ENCODE measurements at regions not wholly inside any gene's neighbourhood (a gene's known extent, or its start where the extent isn't known, plus 50 kb on each side); places are given as distances from the start of the nearest gene placed in this dataset.
A peak's percentile ranks its signal among the peaks of the same experiment; 100 is the strongest.

GRCh38 chr20:4593149-4593525 is 93.1 kb upstream of the PRNP start:
- DNase-seq, result no peak
- Mint-ChIP-seq H3K36me3 (no peaks in the 10 kb centered on the region), H3K27me3 (peaks cover 18 to 27% of the 10 kb centered on the region in 2 donors), H3K9me3 (no peaks in the 10 kb centered on the region), H3K27ac (no peak overlapping the region), H3K4me3 (peak overlapping the region; percentile 14 to 85 (median 67)), H3K4me1 (peaks cover 6 to 12% (median 9%) of the 10 kb centered on the region in 3 donors)
- peak overlapping the region in 1 of 2 donors; percentile 67 for H3K4me3 ChIP-seq (ENCODE audit: control insufficient read depth in 1 of 2, extremely low read depth in 1 of 2, low read length in 1 of 2)
- no peaks in the 10 kb centered on the region for H3K9me3 ChIP-seq
- ChIA-PET CTCF (no interaction called here), POLR2A (no interaction called here)
- no peak for ATAC-seq (replicated peaks in 1 of 4)
- H3K27me3 ChIP-seq (replicated peaks in 1 of 2; ENCODE audit: control insufficient read depth in 2 of 2, extremely low read depth in 1 of 2, insufficient read depth in 2 of 2, low read length in 1 of 2), result peaks cover 0 to 23% of the 10 kb centered on the region in 2 experiments
- WGBS (ENCODE audit: insufficient coverage), result no CpG with 5 or more reads among the region's 9 CpGs
- no peaks in the 10 kb centered on the region for H3K36me3 ChIP-seq (ENCODE audit: control insufficient read depth in 2 of 2, extremely low read depth in 1 of 2, insufficient read depth in 1 of 2, low read length in 1 of 2)
- H3K4me1 ChIP-seq (ENCODE audit: control insufficient read depth in 1 of 2, extremely low read depth in 1 of 2, insufficient read depth in 2 of 2, low read length in 2 of 2), result peaks cover 4 to 13% of the 10 kb centered on the region in 2 experiments
- no peak overlapping the region for H3K27ac ChIP-seq (ENCODE audit: low read length)

- Mint-ChIP-seq H3K36me3 (no peaks in the 10 kb centered on the region), H3K27ac (no peak overlapping the region), H3K9me3 (no peaks in the 10 kb centered on the region), H3K4me1 (peaks cover 6 to 12% (median 9%) of the 10 kb centered on the region in 3 donors), H3K4me3 (peak overlapping the region; percentile 54 to 85 (median 67)), H3K27me3 (peaks cover 15 to 24% of the 10 kb centered on the region in 2 donors)
- no peaks in the 10 kb centered on the region for H3K9me3 ChIP-seq
- no peak overlapping the region for H3K27ac ChIP-seq (ENCODE audit: low read length)
- WGBS (ENCODE audit: insufficient coverage), result under 1% methylated on average over 33 of the region's 46 CpGs
- H3K4me1 ChIP-seq (ENCODE audit: control insufficient read depth in 1 of 2, extremely low read depth in 1 of 2, insufficient read depth in 2 of 2, low read length in 2 of 2), result peaks cover 4 to 13% of the 10 kb centered on the region in 2 experiments
- H3K4me3 ChIP-seq (ENCODE audit: control insufficient read depth in 1 of 2, extremely low read depth in 1 of 2, low read length in 1 of 2), result peak overlapping the region; percentile 37 to 67
- no peaks in the 10 kb centered on the region for H3K36me3 ChIP-seq (ENCODE audit: control insufficient read depth in 2 of 2, extremely low read depth in 1 of 2, insufficient read depth in 1 of 2, low read length in 1 of 2)
- ATAC-seq (replicated peaks in 1 of 4) (peak; percentile 79 to 90 (median 84)), DNase-seq (peak in 31 of 35 experiments; percentile 6 to 68 (median 36))
- peaks cover 0 to 29% of the 10 kb centered on the region in 2 experiments for H3K27me3 ChIP-seq (replicated peaks in 1 of 2; ENCODE audit: control insufficient read depth in 2 of 2, extremely low read depth in 1 of 2, insufficient read depth in 2 of 2, low read length in 1 of 2)
- ChIA-PET CTCF (interaction anchor here in 1 of 2 donors (0.5 kb wide), 1 partner anchor 511 kb away, joined by 4 read pairs; no protein-coding TSS in a partner anchor), POLR2A (no interaction called here)
Measured at GRCh38 chr20:4592316-4593148, 93.7 kb upstream of the PRNP start.

- H3K9me3 Mint-ChIP-seq, result no peaks in the 10 kb centered on the region
- H3K36me3 ChIP-seq (ENCODE audit: control insufficient read depth in 2 of 2, extremely low read depth in 1 of 2, insufficient read depth in 1 of 2, low read length in 1 of 2), result no peaks in the 10 kb centered on the region
- no peak for ATAC-seq (replicated peaks in 1 of 4)
- no peaks in the 10 kb centered on the region for H3K9me3 ChIP-seq
- CTCF ChIA-PET, result interaction anchor here in 1 of 2 donors (0.5 kb wide), 1 partner anchor 510 kb away, joined by 4 read pairs; no protein-coding TSS in a partner anchor
- no peaks in the 10 kb centered on the region for H3K36me3 Mint-ChIP-seq
- 37% methylated on average over 2 of the region's 10 CpGs for WGBS (ENCODE audit: insufficient coverage)
- POLR2A ChIA-PET, result no interaction called here
- peak overlapping the region; percentile 37 to 67 for H3K4me3 ChIP-seq (ENCODE audit: control insufficient read depth in 1 of 2, extremely low read depth in 1 of 2, low read length in 1 of 2)
- H3K4me1 Mint-ChIP-seq, result peaks cover 6 to 12% (median 9%) of the 10 kb centered on the region in 3 donors
- peak overlapping the region in 1 of 3 donors; percentile 85 for H3K4me3 Mint-ChIP-seq
- peaks cover 0 to 29% of the 10 kb centered on the region in 2 experiments for H3K27me3 ChIP-seq (replicated peaks in 1 of 2; ENCODE audit: control insufficient read depth in 2 of 2, extremely low read depth in 1 of 2, insufficient read depth in 2 of 2, low read length in 1 of 2)
- no peak for DNase-seq
- H3K27me3 Mint-ChIP-seq, result peaks cover 9 to 23% of the 10 kb centered on the region in 2 donors
- no peak overlapping the region for H3K27ac Mint-ChIP-seq
- peaks cover 4 to 13% of the 10 kb centered on the region in 2 experiments for H3K4me1 ChIP-seq (ENCODE audit: control insufficient read depth in 1 of 2, extremely low read depth in 1 of 2, insufficient read depth in 2 of 2, low read length in 2 of 2)
- H3K27ac ChIP-seq (ENCODE audit: low read length), result no peak overlapping the region
Measured at GRCh38 chr20:4591975-4592315, 94.3 kb upstream of the PRNP start.

- WGBS (ENCODE audit: insufficient coverage), result 70% methylated on average over 4 of the region's 5 CpGs
- CTCF ChIA-PET, result no interaction called here
- peaks cover 23 to 31% of the 10 kb centered on the region in 2 donors for H3K27me3 Mint-ChIP-seq
Measured at GRCh38 chr20:4585758-4586157, 100.5 kb upstream of the PRNP start.

GRCh38 chr20:4585104-4585753 is 101.0 kb upstream of the PRNP start:
- no peaks in the 10 kb centered on the region for H3K4me1 Mint-ChIP-seq
- no peak for ATAC-seq (replicated peaks in 1 of 4)
- Histone ChIP-seq H3K4me1 (ENCODE audit: control insufficient read depth in 1 of 2, extremely low read depth in 1 of 2, insufficient read depth in 2 of 2, low read length in 2 of 2) (no peaks in the 10 kb centered on the region), H3K36me3 (ENCODE audit: control insufficient read depth in 2 of 2, extremely low read depth in 1 of 2, insufficient read depth in 1 of 2, low read length in 1 of 2) (no peaks in the 10 kb centered on the region), H3K27ac (ENCODE audit: low read length) (no peak overlapping the region), H3K4me3 (ENCODE audit: control insufficient read depth in 1 of 2, extremely low read depth in 1 of 2, low read length in 1 of 2) (no peak overlapping the region), H3K9me3 (no peaks in the 10 kb centered on the region), H3K27me3 (replicated peaks in 1 of 2; ENCODE audit: control insufficient read depth in 2 of 2, extremely low read depth in 1 of 2, insufficient read depth in 2 of 2, low read length in 1 of 2) (peaks cover 4 to 12% of the 10 kb centered on the region in 2 experiments)
- CTCF ChIA-PET, result no interaction called here
- no peak overlapping the region for H3K4me3 Mint-ChIP-seq
- no peaks in the 10 kb centered on the region for H3K9me3 Mint-ChIP-seq
- POLR2A ChIA-PET, result interaction anchor here in 1 of 2 donors (0.6 kb wide), 1 partner anchor 534 kb away, joined by 3 read pairs; no protein-coding TSS in a partner anchor
- H3K27me3 Mint-ChIP-seq, result peaks cover 23 to 31% of the 10 kb centered on the region in 2 donors
- no peak for DNase-seq
- no peaks in the 10 kb centered on the region for H3K36me3 Mint-ChIP-seq
- WGBS (ENCODE audit: insufficient coverage), result no CpG with 5 or more reads among the region's 3 CpGs
- no peak overlapping the region for H3K27ac Mint-ChIP-seq

More at GRCh38 chr20:4585758-4586157, 100.5 kb upstream of the PRNP start:
- H3K4me3 ChIP-seq (ENCODE audit: control insufficient read depth in 1 of 2, extremely low read depth in 1 of 2, low read length in 1 of 2), result no peak overlapping the region
- H3K36me3 ChIP-seq (ENCODE audit: control insufficient read depth in 2 of 2, extremely low read depth in 1 of 2, insufficient read depth in 1 of 2, low read length in 1 of 2), result no peaks in the 10 kb centered on the region
- H3K27me3 ChIP-seq (replicated peaks in 1 of 2; ENCODE audit: control insufficient read depth in 2 of 2, extremely low read depth in 1 of 2, insufficient read depth in 2 of 2, low read length in 1 of 2), result peaks cover 4 to 12% of the 10 kb centered on the region in 2 experiments
- no peak for DNase-seq
- H3K4me1 Mint-ChIP-seq, result no peaks in the 10 kb centered on the region
- no peaks in the 10 kb centered on the region for H3K36me3 Mint-ChIP-seq
- H3K9me3 ChIP-seq, result no peaks in the 10 kb centered on the region
- no peaks in the 10 kb centered on the region for H3K4me1 ChIP-seq (ENCODE audit: control insufficient read depth in 1 of 2, extremely low read depth in 1 of 2, insufficient read depth in 2 of 2, low read length in 2 of 2)
- no peaks in the 10 kb centered on the region for H3K9me3 Mint-ChIP-seq
- no peak overlapping the region for H3K27ac ChIP-seq (ENCODE audit: low read length)
- POLR2A ChIA-PET, result interaction anchor here in 1 of 2 donors (0.6 kb wide), 1 partner anchor 534 kb away, joined by 3 read pairs; no protein-coding TSS in a partner anchor
- H3K27ac Mint-ChIP-seq, result no peak overlapping the region
- no peak for ATAC-seq (replicated peaks in 1 of 4)
- H3K4me3 Mint-ChIP-seq, result no peak overlapping the region

- DNase-seq (no peak), ATAC-seq (replicated peaks in 1 of 4) (no peak)
- no peaks in the 10 kb centered on the region for H3K9me3 Mint-ChIP-seq
- WGBS (ENCODE audit: insufficient coverage), result no CpG with 5 or more reads among the region's 1 CpG
- no peak overlapping the region for H3K27ac Mint-ChIP-seq
- Histone ChIP-seq H3K36me3 (ENCODE audit: control insufficient read depth in 2 of 2, extremely low read depth in 1 of 2, insufficient read depth in 1 of 2, low read length in 1 of 2) (no peaks in the 10 kb centered on the region), H3K9me3 (no peaks in the 10 kb centered on the region), H3K27ac (ENCODE audit: low read length) (no peak overlapping the region), H3K27me3 (replicated peaks in 1 of 2; ENCODE audit: control insufficient read depth in 2 of 2, extremely low read depth in 1 of 2, insufficient read depth in 2 of 2, low read length in 1 of 2) (peaks cover 4 to 12% of the 10 kb centered on the region in 2 experiments), H3K4me1 (ENCODE audit: control insufficient read depth in 1 of 2, extremely low read depth in 1 of 2, insufficient read depth in 2 of 2, low read length in 2 of 2) (no peaks in the 10 kb centered on the region), H3K4me3 (ENCODE audit: control insufficient read depth in 1 of 2, extremely low read depth in 1 of 2, low read length in 1 of 2) (no peak overlapping the region)
- ChIA-PET CTCF (no interaction called here), POLR2A (no interaction called here)
- H3K4me3 Mint-ChIP-seq, result no peak overlapping the region
- H3K4me1 Mint-ChIP-seq, result no peaks in the 10 kb centered on the region
- H3K27me3 Mint-ChIP-seq, result peaks cover 23 to 34% of the 10 kb centered on the region in 2 donors
- no peaks in the 10 kb centered on the region for H3K36me3 Mint-ChIP-seq
Measured at GRCh38 chr20:4584510-4584909, 101.7 kb upstream of the PRNP start.

Data from T-cell (primary cell).